HepG2 (cell line): ENCODE measurements at regions not wholly inside any gene's neighbourhood (a gene's known extent, or its start where the extent isn't known, plus 50 kb on each side); places are given as distances from the start of the nearest gene placed in this dataset.

Experiments
- CHD4 ChIP-seq: fragments of 200-600 bp; sonication (generic); IDR thresholded peaks from 2 replicates; pipeline ENCODE4 v1.7.0; 2017; ENCODE audit warnings: mild to moderate bottlenecking, low read length, borderline replicate concordance
- ELF1 ChIP-seq: sonication (generic); formaldehyde crosslinking; IDR thresholded peaks from 2 replicates; pipeline ENCODE4 v1.4.0; 2020; ENCODE audit warnings: missing genetic modification reagents
- KDM2A ChIP-seq: sonication (generic); formaldehyde crosslinking; IDR thresholded peaks from 2 replicates; pipeline ENCODE4 v1.4.0; 2020; ENCODE audit warnings: low read depth, missing genetic modification reagents, borderline replicate concordance
- NFE2 ChIP-seq: sonication (generic); formaldehyde crosslinking; IDR thresholded peaks from 2 replicates; pipeline ENCODE4 v1.4.0; 2020; ENCODE audit warnings: missing genetic modification reagents
- SIX4 ChIP-seq: sonication (generic); formaldehyde crosslinking; IDR thresholded peaks from 2 replicates; pipeline ENCODE4 v1.4.0; 2020; ENCODE audit warnings: missing genetic modification reagents
- SP5 ChIP-seq: IDR thresholded peaks from 2 replicates; pipeline ENCODE4 v1.6.1; 2016; ENCODE audit warnings: low read depth, borderline replicate concordance
- TRIM24 ChIP-seq: sonication (generic); formaldehyde crosslinking; IDR thresholded peaks from 2 replicates; pipeline ENCODE4 v1.8.0; 2022; ENCODE audit warnings: mild to moderate bottlenecking, missing genetic modification reagents
- ZFP62 ChIP-seq: sonication (generic); formaldehyde crosslinking; IDR thresholded peaks from 2 replicates; pipeline ENCODE4 v1.4.0; 2020; ENCODE audit warnings: missing genetic modification reagents
- ZFY ChIP-seq: sonication (generic); formaldehyde crosslinking; IDR thresholded peaks from 2 replicates; pipeline ENCODE4 v1.4.0; 2020; ENCODE audit warnings: missing genetic modification reagents
- ZNF12 ChIP-seq: sonication (generic); formaldehyde crosslinking; IDR thresholded peaks from 2 replicates; pipeline ENCODE4 v1.5.0; 2020; ENCODE audit warnings: missing genetic modification reagents
- ZNF431 ChIP-seq: sonication (generic); formaldehyde crosslinking; IDR thresholded peaks from 2 replicates; pipeline ENCODE4 v1.9.0; 2022; ENCODE audit warnings: missing genetic modification reagents, low read depth, mild to moderate bottlenecking, borderline replicate concordance
- ZNF83 ChIP-seq: sonication (generic); formaldehyde crosslinking; IDR thresholded peaks from 2 replicates; pipeline ENCODE4 v1.4.0; 2020; ENCODE audit warnings: missing genetic modification reagents, mild to moderate bottlenecking, borderline replicate concordance
- ZSCAN21 ChIP-seq: sonication (generic); formaldehyde crosslinking; IDR thresholded peaks from 2 replicates; pipeline ENCODE4 v1.8.0; 2022; ENCODE audit warnings: mild to moderate bottlenecking, missing genetic modification reagents, moderate library complexity, borderline replicate concordance
- TF ChIP-seq, protein P1 (sequence below): sonication (generic); formaldehyde crosslinking; IDR thresholded peaks from 2 replicates; pipeline ENCODE4 v1.4.0; 2020; ENCODE audit warnings: missing genetic modification reagents
- TF ChIP-seq, protein P2 (sequence below): IDR thresholded peaks from 2 replicates; pipeline ENCODE4 v1.6.1; 2016; ENCODE audit warnings: missing compliant biosample characterization, missing genetic modification reagents, borderline replicate concordance
- TF ChIP-seq, protein P3 (sequence below): sonication (generic); formaldehyde crosslinking; IDR thresholded peaks from 2 replicates; pipeline ENCODE4 v1.4.0; 2020; ENCODE audit warnings: missing genetic modification reagents
- TF ChIP-seq, protein P4 (sequence below), 2 experiments: fragments of 450-650 bp in 1 of 2; sonication (generic) in 1 of 2; formaldehyde crosslinking; IDR thresholded peaks; 2 replicates each; pipeline versions ENCODE4 v1.5.0 to v1.8.0; 2020 to 2022; ENCODE audit warnings: mild to moderate bottlenecking in 1 of 2, missing genetic modification reagents in 1 of 2
- TF ChIP-seq, protein P5 (sequence below): IDR thresholded peaks from 2 replicates; pipeline ENCODE4 v1.6.1; 2016; ENCODE audit warnings: missing biosample characterization, missing genetic modification reagents, low read depth
- TF ChIP-seq, protein P6 (sequence below): sonication (generic); formaldehyde crosslinking; IDR thresholded peaks from 2 replicates; pipeline ENCODE4 v1.4.0; 2020; ENCODE audit warnings: missing genetic modification reagents
- TF ChIP-seq, protein P7 (sequence below): sonication (generic); formaldehyde crosslinking; IDR thresholded peaks from 2 replicates; pipeline ENCODE4 v1.8.0; 2022; ENCODE audit warnings: mild to moderate bottlenecking, missing genetic modification reagents, moderate library complexity

DNA sequence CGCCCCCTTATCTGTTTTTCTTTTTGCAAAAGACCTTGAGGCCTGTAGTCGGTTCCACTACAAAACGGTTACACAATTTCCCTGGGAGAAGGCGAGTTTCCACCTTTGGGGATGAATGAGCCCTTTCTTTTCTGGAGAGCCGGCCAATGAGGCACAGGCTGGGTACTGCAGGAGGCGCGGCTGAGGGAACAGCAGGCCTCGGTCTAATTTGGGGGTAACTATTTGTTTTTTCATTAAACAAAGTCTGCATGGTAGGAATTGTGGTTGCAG is 129.2 kb downstream of the MYCN start (continued):
- TF ChIP-seq ZFY (CRISPR knock-in tag) (peak; percentile 44), KDM2A (peak; percentile 34), ZFP62 (CRISPR knock-in tag) (no peak), ELF1 (peak; percentile 15; the same call in 1 of the 2 replicates), ZNF83 (no peak), NFE2 (CRISPR knock-in tag) (no peak), TRIM24 (CRISPR knock-in tag) (no peak), ZNF12 (CRISPR knock-in tag) (0 out of 2 replicates have a peak, but pooled peaks have one; percentile 9), CHD4 (peak; percentile 24; the same call in 1 of the 2 replicates), ZNF431 (no peak), SP5 (CRISPR knock-in tag) (0 out of 2 replicates have a peak, but pooled peaks have one; percentile 44), ZSCAN21 (CRISPR knock-in tag) (0 out of 2 replicates have a peak, but pooled peaks have one; percentile 23), SIX4 (CRISPR knock-in tag) (no peak)
- TF ChIP-seq, protein P1, sequence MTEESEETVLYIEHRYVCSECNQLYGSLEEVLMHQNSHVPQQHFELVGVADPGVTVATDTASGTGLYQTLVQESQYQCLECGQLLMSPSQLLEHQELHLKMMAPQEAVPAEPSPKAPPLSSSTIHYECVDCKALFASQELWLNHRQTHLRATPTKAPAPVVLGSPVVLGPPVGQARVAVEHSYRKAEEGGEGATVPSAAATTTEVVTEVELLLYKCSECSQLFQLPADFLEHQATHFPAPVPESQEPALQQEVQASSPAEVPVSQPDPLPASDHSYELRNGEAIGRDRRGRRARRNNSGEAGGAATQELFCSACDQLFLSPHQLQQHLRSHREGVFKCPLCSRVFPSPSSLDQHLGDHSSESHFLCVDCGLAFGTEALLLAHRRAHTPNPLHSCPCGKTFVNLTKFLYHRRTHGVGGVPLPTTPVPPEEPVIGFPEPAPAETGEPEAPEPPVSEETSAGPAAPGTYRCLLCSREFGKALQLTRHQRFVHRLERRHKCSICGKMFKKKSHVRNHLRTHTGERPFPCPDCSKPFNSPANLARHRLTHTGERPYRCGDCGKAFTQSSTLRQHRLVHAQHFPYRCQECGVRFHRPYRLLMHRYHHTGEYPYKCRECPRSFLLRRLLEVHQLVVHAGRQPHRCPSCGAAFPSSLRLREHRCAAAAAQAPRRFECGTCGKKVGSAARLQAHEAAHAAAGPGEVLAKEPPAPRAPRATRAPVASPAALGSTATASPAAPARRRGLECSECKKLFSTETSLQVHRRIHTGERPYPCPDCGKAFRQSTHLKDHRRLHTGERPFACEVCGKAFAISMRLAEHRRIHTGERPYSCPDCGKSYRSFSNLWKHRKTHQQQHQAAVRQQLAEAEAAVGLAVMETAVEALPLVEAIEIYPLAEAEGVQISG (CRISPR knock-in tag) = peak; percentile 25; the same call in 1 of the 2 replicates
- TF ChIP-seq, protein P2, sequence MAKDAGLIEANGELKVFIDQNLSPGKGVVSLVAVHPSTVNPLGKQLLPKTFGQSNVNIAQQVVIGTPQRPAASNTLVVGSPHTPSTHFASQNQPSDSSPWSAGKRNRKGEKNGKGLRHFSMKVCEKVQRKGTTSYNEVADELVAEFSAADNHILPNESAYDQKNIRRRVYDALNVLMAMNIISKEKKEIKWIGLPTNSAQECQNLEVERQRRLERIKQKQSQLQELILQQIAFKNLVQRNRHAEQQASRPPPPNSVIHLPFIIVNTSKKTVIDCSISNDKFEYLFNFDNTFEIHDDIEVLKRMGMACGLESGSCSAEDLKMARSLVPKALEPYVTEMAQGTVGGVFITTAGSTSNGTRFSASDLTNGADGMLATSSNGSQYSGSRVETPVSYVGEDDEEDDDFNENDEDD (CRISPR knock-in tag) = 0 out of 2 replicates have a peak, but pooled peaks have one; percentile 19
- TF ChIP-seq, protein P3, sequence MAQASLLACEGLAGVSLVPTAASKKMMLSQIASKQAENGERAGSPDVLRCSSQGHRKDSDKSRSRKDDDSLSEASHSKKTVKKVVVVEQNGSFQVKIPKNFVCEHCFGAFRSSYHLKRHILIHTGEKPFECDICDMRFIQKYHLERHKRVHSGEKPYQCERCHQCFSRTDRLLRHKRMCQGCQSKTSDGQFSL (CRISPR knock-in tag) = no peak
- TF ChIP-seq, protein P4, sequence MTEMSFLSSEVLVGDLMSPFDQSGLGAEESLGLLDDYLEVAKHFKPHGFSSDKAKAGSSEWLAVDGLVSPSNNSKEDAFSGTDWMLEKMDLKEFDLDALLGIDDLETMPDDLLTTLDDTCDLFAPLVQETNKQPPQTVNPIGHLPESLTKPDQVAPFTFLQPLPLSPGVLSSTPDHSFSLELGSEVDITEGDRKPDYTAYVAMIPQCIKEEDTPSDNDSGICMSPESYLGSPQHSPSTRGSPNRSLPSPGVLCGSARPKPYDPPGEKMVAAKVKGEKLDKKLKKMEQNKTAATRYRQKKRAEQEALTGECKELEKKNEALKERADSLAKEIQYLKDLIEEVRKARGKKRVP (CRISPR knock-in tag; IDR thresholded peaks at IDR 0.05) = no peak
- TF ChIP-seq, protein P5, sequence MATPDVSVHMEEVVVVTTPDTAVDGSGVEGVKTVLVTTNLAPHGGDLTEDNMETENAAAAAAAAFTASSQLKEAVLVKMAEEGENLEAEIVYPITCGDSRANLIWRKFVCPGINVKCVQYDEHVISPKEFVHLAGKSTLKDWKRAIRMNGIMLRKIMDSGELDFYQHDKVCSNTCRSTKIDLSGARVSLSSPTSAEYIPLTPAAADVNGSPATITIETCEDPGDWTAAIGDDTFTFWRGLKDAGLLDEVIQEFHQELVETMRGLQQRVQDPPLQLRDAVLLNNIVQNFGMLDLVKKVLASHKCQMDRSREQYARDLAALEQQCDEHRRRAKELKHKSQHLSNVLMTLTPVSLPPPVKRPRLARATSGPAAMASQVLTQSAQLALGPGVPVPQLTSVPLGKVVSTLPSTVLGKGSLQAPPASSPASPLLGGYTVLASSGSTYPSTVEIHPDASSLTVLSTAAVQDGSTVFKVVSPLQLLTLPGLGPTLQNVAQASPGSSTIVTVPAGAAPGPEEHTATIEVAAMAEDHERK (CRISPR knock-in tag) = no peak
- TF ChIP-seq, protein P6, sequence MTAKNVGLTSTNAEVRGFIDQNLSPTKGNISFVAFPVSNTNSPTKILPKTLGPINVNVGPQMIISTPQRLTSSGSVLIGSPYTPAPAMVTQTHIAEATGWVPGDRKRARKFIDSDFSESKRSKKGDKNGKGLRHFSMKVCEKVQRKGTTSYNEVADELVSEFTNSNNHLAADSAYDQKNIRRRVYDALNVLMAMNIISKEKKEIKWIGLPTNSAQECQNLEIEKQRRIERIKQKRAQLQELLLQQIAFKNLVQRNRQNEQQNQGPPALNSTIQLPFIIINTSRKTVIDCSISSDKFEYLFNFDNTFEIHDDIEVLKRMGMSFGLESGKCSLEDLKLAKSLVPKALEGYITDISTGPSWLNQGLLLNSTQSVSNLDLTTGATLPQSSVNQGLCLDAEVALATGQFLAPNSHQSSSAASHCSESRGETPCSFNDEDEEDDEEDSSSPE (CRISPR knock-in tag) = peak; percentile 25; the same call in 1 of the 2 replicates
- TF ChIP-seq, protein P7, sequence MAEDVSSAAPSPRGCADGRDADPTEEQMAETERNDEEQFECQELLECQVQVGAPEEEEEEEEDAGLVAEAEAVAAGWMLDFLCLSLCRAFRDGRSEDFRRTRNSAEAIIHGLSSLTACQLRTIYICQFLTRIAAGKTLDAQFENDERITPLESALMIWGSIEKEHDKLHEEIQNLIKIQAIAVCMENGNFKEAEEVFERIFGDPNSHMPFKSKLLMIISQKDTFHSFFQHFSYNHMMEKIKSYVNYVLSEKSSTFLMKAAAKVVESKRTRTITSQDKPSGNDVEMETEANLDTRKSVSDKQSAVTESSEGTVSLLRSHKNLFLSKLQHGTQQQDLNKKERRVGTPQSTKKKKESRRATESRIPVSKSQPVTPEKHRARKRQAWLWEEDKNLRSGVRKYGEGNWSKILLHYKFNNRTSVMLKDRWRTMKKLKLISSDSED = no peak
